HepG2 (cell line): ENCODE measurements at regions not wholly inside any gene's neighbourhood (a gene's known extent, or its start where the extent isn't known, plus 50 kb on each side); places are given as distances from the start of the nearest gene placed in this dataset.

ENCODE experiments used
- CEBPB ChIP-seq: IDR thresholded peaks from 2 replicates; pipeline ENCODE4 v1.6.1; 2011; ENCODE audit warnings: low read depth, low read length, improper control_type of control experiment, borderline replicate concordance
- CEBPG ChIP-seq: IDR thresholded peaks from 2 replicates; pipeline ENCODE4 v1.6.1; 2016
- HNF4G ChIP-seq, 2 experiments: sonication (generic) in 1 of 2; formaldehyde crosslinking in 1 of 2; IDR thresholded peaks; 2 replicates each; pipeline versions ENCODE4 v1.4.0 to v1.6.1; 2011 to 2020; ENCODE audit warnings: borderline replicate concordance in 2 of 2, low read depth in 2 of 2, mild to moderate bottlenecking in 2 of 2, low read length in 1 of 2, missing genetic modification reagents in 1 of 2, moderate library complexity in 1 of 2
- LCORL ChIP-seq, 2 experiments: fragments of 450-650 bp in 1 of 2; sonication (generic) in 1 of 2; formaldehyde crosslinking in 1 of 2; IDR thresholded peaks; 2 replicates each; pipeline versions ENCODE4 v1.5.0 to v1.6.1; 2017 to 2020; ENCODE audit warnings: antibody characterized with exemption in 1 of 2, missing genetic modification reagents in 1 of 2
- MAX ChIP-seq: IDR thresholded peaks from 2 replicates; pipeline ENCODE4 v1.6.1; 2012; ENCODE audit warnings: inconsistent platforms
- MTA3 ChIP-seq: sonication (generic); formaldehyde crosslinking; IDR thresholded peaks from 2 replicates; pipeline ENCODE4 v1.4.0; 2020; ENCODE audit warnings: missing genetic modification reagents
- NCOR1 ChIP-seq: fragments of 200-600 bp; sonication (generic); IDR thresholded peaks from 2 replicates; pipeline ENCODE4 v1.7.0; 2017; ENCODE audit warnings: antibody characterized with exemption, low read length, borderline replicate concordance
- SOX5 ChIP-seq: IDR thresholded peaks from 2 replicates; pipeline ENCODE4 v1.6.1; 2016; ENCODE audit warnings: borderline replicate concordance
- SOX6 ChIP-seq, 2 experiments: fragments of 450-650 bp in 1 of 2; sonication (generic) in 1 of 2; formaldehyde crosslinking in 1 of 2; IDR thresholded peaks; 2 replicates each; pipeline versions ENCODE4 v1.4.0 to v1.6.1; 2017 to 2020; ENCODE audit warnings: antibody characterized with exemption in 1 of 2, mild to moderate bottlenecking in 1 of 2, missing genetic modification reagents in 1 of 2
- SP140L ChIP-seq: sonication (generic); formaldehyde crosslinking; IDR thresholded peaks from 2 replicates; pipeline ENCODE4 v1.4.0; 2020; ENCODE audit warnings: missing genetic modification reagents, borderline replicate concordance
- TBX2 ChIP-seq: sonication (generic); formaldehyde crosslinking; IDR thresholded peaks from 2 replicates; pipeline ENCODE4 v1.5.0; 2020; ENCODE audit warnings: missing genetic modification reagents, mild to moderate bottlenecking, borderline replicate concordance
- TBX3 ChIP-seq: fragments of 450-650 bp; IDR thresholded peaks from 2 replicates; pipeline ENCODE4 v1.6.1; 2017; ENCODE audit warnings: antibody characterized with exemption, mild to moderate bottlenecking, inconsistent platforms, borderline replicate concordance
- ZNF121 ChIP-seq: sonication (generic); formaldehyde crosslinking; IDR thresholded peaks from 2 replicates; pipeline ENCODE4 v1.5.0; 2020; ENCODE audit warnings: mild to moderate bottlenecking, missing genetic modification reagents
- ZNF597 ChIP-seq: sonication (generic); formaldehyde crosslinking; IDR thresholded peaks from 2 replicates; pipeline ENCODE4 v1.5.0; 2020; ENCODE audit warnings: missing genetic modification reagents
- ZNF788 ChIP-seq: sonication (generic); formaldehyde crosslinking; IDR thresholded peaks from 2 replicates; pipeline ENCODE4 v1.5.0; 2020; ENCODE audit warnings: mild to moderate bottlenecking, missing genetic modification reagents, borderline replicate concordance
- TF ChIP-seq, protein P1 (sequence below), 2 experiments: sonication (generic) in 1 of 2; formaldehyde crosslinking in 1 of 2; IDR thresholded peaks; 2 replicates each; pipeline versions ENCODE4 v1.5.1 to v1.6.1; 2011 to 2020; ENCODE audit warnings: borderline replicate concordance in 1 of 2, low read depth in 1 of 2, low read length in 1 of 2, mild to moderate bottlenecking in 1 of 2, missing genetic modification reagents in 1 of 2, moderate library complexity in 1 of 2
- TF ChIP-seq, protein P2 (sequence below): sonication (generic); formaldehyde crosslinking; conservative IDR thresholded peaks from 2 replicates; pipeline ENCODE4 v1.8.0; 2022; ENCODE audit warnings: low read depth, missing genetic modification reagents
- TF ChIP-seq, protein P3 (sequence below): sonication (generic); formaldehyde crosslinking; IDR thresholded peaks from 2 replicates; pipeline ENCODE4 v1.4.0; 2020; ENCODE audit warnings: missing genetic modification reagents
- TF ChIP-seq, protein P4 (sequence below): sonication (generic); formaldehyde crosslinking; IDR thresholded peaks from 2 replicates; pipeline ENCODE4 v1.5.0; 2020; ENCODE audit warnings: mild to moderate bottlenecking, missing genetic modification reagents, borderline replicate concordance

DNA sequence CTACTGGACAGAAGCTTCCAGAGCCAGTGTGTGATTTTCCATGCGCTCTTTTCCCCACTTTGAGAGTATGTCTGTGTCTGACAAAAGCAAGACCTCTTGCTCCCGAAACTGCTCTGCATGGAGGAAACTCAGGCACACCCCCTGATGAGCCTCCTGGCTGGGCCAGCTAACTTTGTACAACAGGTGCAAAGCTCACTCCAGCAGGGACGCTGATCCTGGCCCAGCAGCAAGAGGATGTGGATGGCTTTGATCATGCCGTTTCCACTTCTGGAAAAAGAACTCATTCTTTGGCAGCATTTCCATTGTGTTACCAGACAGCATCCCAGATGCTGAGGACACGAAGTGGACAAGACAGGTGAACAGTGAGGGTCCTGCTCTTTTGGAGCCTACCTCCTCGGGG lies 103.1 kb downstream of the TLR5 start (continued):
- TF ChIP-seq, protein P1, sequence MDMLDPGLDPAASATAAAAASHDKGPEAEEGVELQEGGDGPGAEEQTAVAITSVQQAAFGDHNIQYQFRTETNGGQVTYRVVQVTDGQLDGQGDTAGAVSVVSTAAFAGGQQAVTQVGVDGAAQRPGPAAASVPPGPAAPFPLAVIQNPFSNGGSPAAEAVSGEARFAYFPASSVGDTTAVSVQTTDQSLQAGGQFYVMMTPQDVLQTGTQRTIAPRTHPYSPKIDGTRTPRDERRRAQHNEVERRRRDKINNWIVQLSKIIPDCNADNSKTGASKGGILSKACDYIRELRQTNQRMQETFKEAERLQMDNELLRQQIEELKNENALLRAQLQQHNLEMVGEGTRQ (IDR thresholded peaks at IDR 0.05; ENCODE audit: low read depth, low read length) = no peak
- TF ChIP-seq, protein P1 (CRISPR knock-in tag; IDR thresholded peaks at IDR 0.05; ENCODE audit: borderline replicate concordance) = no peak
- no peak for TF ChIP-seq SOX6 (IDR thresholded peaks at IDR 0.05)
- peak; percentile 89 for TF ChIP-seq SOX6 (CRISPR knock-in tag; IDR thresholded peaks at IDR 0.05)
- TF ChIP-seq TBX3 = no peak
- peak; percentile 66; the same call in 1 of the 2 replicates for TF ChIP-seq TBX2 (CRISPR knock-in tag)
- no peak for TF ChIP-seq SP140L (CRISPR knock-in tag)
- TF ChIP-seq MTA3 = no peak
- peak; percentile 6; the same call in 1 of the 2 replicates for TF ChIP-seq CEBPG (CRISPR knock-in tag)
- no peak for TF ChIP-seq LCORL (IDR thresholded peaks at IDR 0.05)
- TF ChIP-seq LCORL (CRISPR knock-in tag; IDR thresholded peaks at IDR 0.05) = peak; percentile 86
- TF ChIP-seq NCOR1 = peak; percentile 78; the same call in 1 of the 2 replicates
- no peak for TF ChIP-seq CEBPB
- TF ChIP-seq SOX5 (CRISPR knock-in tag) = peak; percentile 88
- TF ChIP-seq HNF4G (IDR thresholded peaks at IDR 0.05; ENCODE audit: borderline replicate concordance, low read depth, low read length) = peak; percentile 57; the same call in 1 of the 2 replicates
- TF ChIP-seq HNF4G (CRISPR knock-in tag; IDR thresholded peaks at IDR 0.05; ENCODE audit: borderline replicate concordance, low read depth) = peak; percentile 70; the same call in 1 of the 2 replicates
- peak; percentile 64; the same call in 1 of the 2 replicates for TF ChIP-seq ZNF121 (CRISPR knock-in tag)
- TF ChIP-seq, protein P2, sequence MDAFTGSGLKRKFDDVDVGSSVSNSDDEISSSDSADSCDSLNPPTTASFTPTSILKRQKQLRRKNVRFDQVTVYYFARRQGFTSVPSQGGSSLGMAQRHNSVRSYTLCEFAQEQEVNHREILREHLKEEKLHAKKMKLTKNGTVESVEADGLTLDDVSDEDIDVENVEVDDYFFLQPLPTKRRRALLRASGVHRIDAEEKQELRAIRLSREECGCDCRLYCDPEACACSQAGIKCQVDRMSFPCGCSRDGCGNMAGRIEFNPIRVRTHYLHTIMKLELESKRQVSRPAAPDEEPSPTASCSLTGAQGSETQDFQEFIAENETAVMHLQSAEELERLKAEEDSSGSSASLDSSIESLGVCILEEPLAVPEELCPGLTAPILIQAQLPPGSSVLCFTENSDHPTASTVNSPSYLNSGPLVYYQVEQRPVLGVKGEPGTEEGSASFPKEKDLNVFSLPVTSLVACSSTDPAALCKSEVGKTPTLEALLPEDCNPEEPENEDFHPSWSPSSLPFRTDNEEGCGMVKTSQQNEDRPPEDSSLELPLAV (CRISPR knock-in tag) = no peak
- TF ChIP-seq, protein P3, sequence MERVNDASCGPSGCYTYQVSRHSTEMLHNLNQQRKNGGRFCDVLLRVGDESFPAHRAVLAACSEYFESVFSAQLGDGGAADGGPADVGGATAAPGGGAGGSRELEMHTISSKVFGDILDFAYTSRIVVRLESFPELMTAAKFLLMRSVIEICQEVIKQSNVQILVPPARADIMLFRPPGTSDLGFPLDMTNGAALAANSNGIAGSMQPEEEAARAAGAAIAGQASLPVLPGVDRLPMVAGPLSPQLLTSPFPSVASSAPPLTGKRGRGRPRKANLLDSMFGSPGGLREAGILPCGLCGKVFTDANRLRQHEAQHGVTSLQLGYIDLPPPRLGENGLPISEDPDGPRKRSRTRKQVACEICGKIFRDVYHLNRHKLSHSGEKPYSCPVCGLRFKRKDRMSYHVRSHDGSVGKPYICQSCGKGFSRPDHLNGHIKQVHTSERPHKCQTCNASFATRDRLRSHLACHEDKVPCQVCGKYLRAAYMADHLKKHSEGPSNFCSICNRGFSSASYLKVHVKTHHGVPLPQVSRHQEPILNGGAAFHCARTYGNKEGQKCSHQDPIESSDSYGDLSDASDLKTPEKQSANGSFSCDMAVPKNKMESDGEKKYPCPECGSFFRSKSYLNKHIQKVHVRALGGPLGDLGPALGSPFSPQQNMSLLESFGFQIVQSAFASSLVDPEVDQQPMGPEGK (CRISPR knock-in tag) = peak; percentile 23; the same call in 1 of the 2 replicates
- TF ChIP-seq, protein P4, sequence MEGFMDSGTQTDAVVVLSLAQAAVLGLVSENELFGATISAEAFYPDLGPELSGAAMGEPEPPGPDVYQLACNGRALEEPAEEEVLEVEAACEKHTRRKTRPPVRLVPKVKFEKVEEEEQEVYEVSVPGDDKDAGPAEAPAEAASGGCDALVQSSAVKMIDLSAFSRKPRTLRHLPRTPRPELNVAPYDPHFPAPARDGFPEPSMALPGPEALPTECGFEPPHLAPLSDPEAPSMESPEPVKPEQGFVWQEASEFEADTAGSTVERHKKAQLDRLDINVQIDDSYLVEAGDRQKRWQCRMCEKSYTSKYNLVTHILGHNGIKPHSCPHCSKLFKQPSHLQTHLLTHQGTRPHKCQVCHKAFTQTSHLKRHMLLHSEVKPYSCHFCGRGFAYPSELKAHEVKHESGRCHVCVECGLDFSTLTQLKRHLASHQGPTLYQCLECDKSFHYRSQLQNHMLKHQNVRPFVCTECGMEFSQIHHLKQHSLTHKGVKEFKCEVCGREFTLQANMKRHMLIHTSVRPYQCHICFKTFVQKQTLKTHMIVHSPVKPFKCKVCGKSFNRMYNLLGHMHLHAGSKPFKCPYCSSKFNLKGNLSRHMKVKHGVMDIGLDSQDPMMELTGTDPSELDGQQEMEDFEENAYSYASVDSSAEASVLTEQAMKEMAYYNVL (CRISPR knock-in tag) = peak; percentile 66; the same call in 1 of the 2 replicates
- peak; percentile 36; the same call in 1 of the 2 replicates for TF ChIP-seq MAX
- TF ChIP-seq ZNF597 = no peak
- peak; percentile 54; the same call in 1 of the 2 replicates for TF ChIP-seq ZNF788
